GM18909 (cell line): ENCODE measurements at regions not wholly inside any gene's neighbourhood (a gene's known extent, or its start where the extent isn't known, plus 50 kb on each side); places are given as distances from the start of the nearest gene placed in this dataset.
"Not testable (repeated sequence)": the region's sequence is repeated elsewhere in the genome, so short reads cannot be mapped to it uniquely, and the experiment has no call there.

ENCODE experiments used
- ATAC-seq: cut with Tn5 transposase; IDR thresholded peaks from one replicate; pipeline ENCODE4 v1.9.1; 2021; ENCODE audit warnings: mild to moderate bottlenecking; ENCODE audit not compliant: unreplicated experiment, poor library complexity

- no peak for ATAC-seq
Measured at GRCh38 chr2:173539615-173540014, 184.9 kb downstream of the CDCA7 start.

- ATAC-seq = no peak
Measured at GRCh38 chr2:173544641-173545363, 190.1 kb downstream of the CDCA7 start.

- ATAC-seq = no peak
Measured at GRCh38 chr2:173545364-173545763, 190.7 kb downstream of the CDCA7 start.

GRCh38 chr2:173547499-173547898, 192.8 kb downstream of the CDCA7 start:
- no peak for ATAC-seq

GRCh38 chr2:173550143-173550542, 195.5 kb downstream of the CDCA7 start:
- ATAC-seq = no peak

GRCh38 chr2:173552531-173552930, 197.9 kb downstream of the CDCA7 start:
- ATAC-seq = no peak

- no peak for ATAC-seq
Measured at GRCh38 chr2:173553593-173553992, 198.9 kb downstream of the CDCA7 start.

GRCh38 chr2:173555833-173556232, 201.2 kb downstream of the CDCA7 start:
- no peak for ATAC-seq

GRCh38 chr2:173556816-173557215, 202.1 kb downstream of the CDCA7 start:
- ATAC-seq = no peak

- ATAC-seq = no peak
Measured at GRCh38 chr2:173557497-173557896, 202.8 kb downstream of the CDCA7 start.

- ATAC-seq = no peak
Measured at GRCh38 chr2:173567493-173567892, 212.8 kb downstream of the CDCA7 start.

- no peak for ATAC-seq
Measured at GRCh38 chr2:173568054-173568453, 213.4 kb downstream of the CDCA7 start.

- ATAC-seq = no peak
Measured at GRCh38 chr2:173571021-173571821, 216.5 kb downstream of the CDCA7 start.

- ATAC-seq = no peak
Measured at GRCh38 chr2:173571887-173572680, 217.4 kb downstream of the CDCA7 start.

- ATAC-seq = peak; percentile 58
Measured at GRCh38 chr2:173572848-173573247, 218.2 kb downstream of the CDCA7 start.

- not testable (repeated sequence) for ATAC-seq
Measured at GRCh38 chr2:173573782-173574181, 219.1 kb downstream of the CDCA7 start.

- no peak for ATAC-seq
Measured at GRCh38 chr2:173574324-173575112, 219.8 kb downstream of the CDCA7 start.

- ATAC-seq = no peak
Measured at GRCh38 chr2:173578404-173579107, 223.9 kb downstream of the CDCA7 start.

GRCh38 chr2:173580351-173580750, 225.7 kb downstream of the CDCA7 start:
- ATAC-seq = no peak
